B cell (primary cell): ENCODE measurements at regions not wholly inside any gene's neighbourhood (a gene's known extent, or its start where the extent isn't known, plus 50 kb on each side); places are given as distances from the start of the nearest gene placed in this dataset.

Experiments used
- CTCF ChIP-seq: fragments of 200-600 bp; IDR thresholded peaks from one replicate; pipeline ENCODE4 v1.8.0; 2022; ENCODE audit warnings: antibody characterized with exemption, mild to moderate bottlenecking
- EZH2 ChIP-seq: IDR thresholded peaks from 2 replicates; pipeline ENCODE4 v1.6.1; 2012; ENCODE audit warnings: borderline replicate concordance, low read depth, mild to moderate bottlenecking, moderate library complexity, low read length; ENCODE audit not compliant: insufficient read depth, poor library complexity, severe bottlenecking

- TF ChIP-seq CTCF (no peak), EZH2 (no peak)
These were observed 162.7 kb downstream of the ARL4C start for GRCh38 chr2:234334151-234334550.
